ENCODE measurements at regions not wholly inside any gene's neighbourhood (a gene's known extent, or its start where the extent isn't known, plus 50 kb on each side); places are given as distances from the start of the nearest gene placed in this dataset.

DNA sequence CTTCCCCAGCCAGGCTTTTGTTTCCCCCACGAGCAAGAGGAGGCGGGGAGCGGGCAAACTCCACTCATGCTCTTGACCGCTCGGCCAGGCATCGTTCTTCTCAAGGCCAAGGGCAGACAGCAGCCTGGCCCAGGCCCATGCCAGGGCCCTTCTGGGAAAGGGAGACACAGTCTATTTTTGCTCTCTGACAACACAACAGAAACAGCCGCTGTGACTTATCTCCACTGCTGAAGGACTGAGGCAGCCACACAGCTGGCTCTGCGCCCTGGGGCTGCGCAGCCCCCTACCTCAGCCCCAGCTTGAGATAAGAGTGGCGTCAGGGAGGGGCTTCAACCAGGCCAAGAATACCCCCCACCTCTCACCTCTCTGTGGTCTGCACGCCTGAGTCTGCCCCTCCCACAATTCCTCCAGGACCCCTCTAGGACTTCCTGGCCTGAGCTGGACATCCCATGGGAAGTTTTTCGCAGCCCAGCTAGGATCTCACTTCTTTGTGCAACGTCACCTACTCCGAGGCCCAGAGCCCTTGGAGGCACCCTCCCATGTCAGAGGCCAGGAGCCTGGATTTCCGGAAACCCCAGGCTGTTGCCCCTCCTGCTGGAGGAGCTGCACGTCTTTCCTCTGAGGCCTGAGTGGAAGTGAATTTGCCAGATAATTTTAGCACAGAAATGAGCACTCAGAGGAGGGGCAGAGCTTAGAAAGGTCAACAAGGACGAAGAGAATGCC, 118.9 kb upstream of the OTOS start:
- in situ Hi-C loops (cut with MboI; ENCODE audit: low sequenced_read_pairs) = no loop called here
- H4K8ac ChIP-seq (ENCODE audit: low read depth in 2 of 2, low read length in 2 of 2) = no peak overlapping the region

More for the DNA sequence above, 118.9 kb upstream of the OTOS start:
- no peaks in the 10 kb centered on the region for H4K20me1 ChIP-seq (ENCODE audit: insufficient read depth, low read length)
- H3K4me3 ChIP-seq (ENCODE audit: insufficient read depth, low read depth, low read length) = no peak overlapping the region
- ATAC-seq (ENCODE audit: low read depth) (no peak), DNase-seq (no peak)
- H3K9me3 ChIP-seq (ENCODE audit: control insufficient read depth, insufficient read depth, low read length) = peaks cover 13% of the 10 kb centered on the region
- ChIA-PET CTCF (interaction anchor here (0.8 kb wide), 1 partner anchor 19 kb away, joined by 3 read pairs; no protein-coding TSS in a partner anchor), POLR2A (ENCODE audit: unreplicated experiment) (no interaction called here)
- no peak overlapping the region for H2BK120ac ChIP-seq (ENCODE audit: low read depth, low read length)
- intact Hi-C loops (cut with micrococcal nuclease) (no loop called here), dilution Hi-C loops (cut with HindIII; ENCODE audit: low sequenced_read_pairs, unreplicated experiment) (no loop called here)
- no peak overlapping the region for H3K56ac ChIP-seq (ENCODE audit: extremely low read depth, insufficient read depth, low read length)
- H3K4me1 ChIP-seq (ENCODE audit: control insufficient read depth, insufficient read depth, low read length) = no peaks in the 10 kb centered on the region; the same call in 1 of the 2 replicates
- peaks cover 4% of the 10 kb centered on the region for H3K27me3 ChIP-seq (ENCODE audit: control insufficient read depth, insufficient read depth, low read length)
- no peak overlapping the region for H4K91ac ChIP-seq (ENCODE audit: insufficient read depth, low read depth, low read length)
- no peaks in the 10 kb centered on the region for H3K9me1 ChIP-seq (ENCODE audit: insufficient read depth, low read length)
- H3K27ac ChIP-seq (ENCODE audit: insufficient read depth, low read length) = no peak overlapping the region
- BruUV-seq (replicated peaks) = no TSS peak
- no peaks in the 10 kb centered on the region for H3K79me1 ChIP-seq (ENCODE audit: low read depth in 1 of 2, low read length in 2 of 2)
- H2AK5ac ChIP-seq (ENCODE audit: low read depth, low read length) = no peak overlapping the region
- WGBS, 2 experiments (ENCODE audit: extremely low coverage in 2 of 2, insufficient read length in 1 of 2) = 63% methylated on average over 3 of the region's 17 CpGs; no CpG with 5 or more reads in 1 of the 2 experiments
- TF ChIP-seq MXI1 (IDR thresholded peaks at IDR 0.05; ENCODE audit: borderline replicate concordance, low read depth, low read length) = no peak
- TF ChIP-seq, protein P1, sequence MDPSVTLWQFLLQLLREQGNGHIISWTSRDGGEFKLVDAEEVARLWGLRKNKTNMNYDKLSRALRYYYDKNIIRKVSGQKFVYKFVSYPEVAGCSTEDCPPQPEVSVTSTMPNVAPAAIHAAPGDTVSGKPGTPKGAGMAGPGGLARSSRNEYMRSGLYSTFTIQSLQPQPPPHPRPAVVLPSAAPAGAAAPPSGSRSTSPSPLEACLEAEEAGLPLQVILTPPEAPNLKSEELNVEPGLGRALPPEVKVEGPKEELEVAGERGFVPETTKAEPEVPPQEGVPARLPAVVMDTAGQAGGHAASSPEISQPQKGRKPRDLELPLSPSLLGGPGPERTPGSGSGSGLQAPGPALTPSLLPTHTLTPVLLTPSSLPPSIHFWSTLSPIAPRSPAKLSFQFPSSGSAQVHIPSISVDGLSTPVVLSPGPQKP (IDR thresholded peaks at IDR 0.05; ENCODE audit: borderline replicate concordance, low read depth, low read length) = no peak
- TF ChIP-seq, protein P2, sequence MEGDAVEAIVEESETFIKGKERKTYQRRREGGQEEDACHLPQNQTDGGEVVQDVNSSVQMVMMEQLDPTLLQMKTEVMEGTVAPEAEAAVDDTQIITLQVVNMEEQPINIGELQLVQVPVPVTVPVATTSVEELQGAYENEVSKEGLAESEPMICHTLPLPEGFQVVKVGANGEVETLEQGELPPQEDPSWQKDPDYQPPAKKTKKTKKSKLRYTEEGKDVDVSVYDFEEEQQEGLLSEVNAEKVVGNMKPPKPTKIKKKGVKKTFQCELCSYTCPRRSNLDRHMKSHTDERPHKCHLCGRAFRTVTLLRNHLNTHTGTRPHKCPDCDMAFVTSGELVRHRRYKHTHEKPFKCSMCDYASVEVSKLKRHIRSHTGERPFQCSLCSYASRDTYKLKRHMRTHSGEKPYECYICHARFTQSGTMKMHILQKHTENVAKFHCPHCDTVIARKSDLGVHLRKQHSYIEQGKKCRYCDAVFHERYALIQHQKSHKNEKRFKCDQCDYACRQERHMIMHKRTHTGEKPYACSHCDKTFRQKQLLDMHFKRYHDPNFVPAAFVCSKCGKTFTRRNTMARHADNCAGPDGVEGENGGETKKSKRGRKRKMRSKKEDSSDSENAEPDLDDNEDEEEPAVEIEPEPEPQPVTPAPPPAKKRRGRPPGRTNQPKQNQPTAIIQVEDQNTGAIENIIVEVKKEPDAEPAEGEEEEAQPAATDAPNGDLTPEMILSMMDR (conservative IDR thresholded peaks at IDR 0.05; ENCODE audit: low read depth, low read length) = no peak
- no peak for TF ChIP-seq CEBPB (IDR thresholded peaks at IDR 0.05; ENCODE audit: low read depth, low read length)
- no peak for TF ChIP-seq MAZ (IDR thresholded peaks at IDR 0.05; ENCODE audit: borderline replicate concordance, low read depth, low read length)
- TF ChIP-seq RFX5 (IDR thresholded peaks at IDR 0.05; ENCODE audit: low read depth, low read length) = no peak
- TF ChIP-seq POLR2A (IDR thresholded peaks at IDR 0.05; ENCODE audit: low read depth, low read length) = no peak
- TF ChIP-seq BHLHE40 (IDR thresholded peaks at IDR 0.05; ENCODE audit: low read depth, low read length) = no peak
- no peak for TF ChIP-seq RCOR1 (IDR thresholded peaks at IDR 0.05; ENCODE audit: insufficient replicate concordance, low read length)
- no peak overlapping the region for H3K4me2 ChIP-seq (ENCODE audit: low read depth, low read length)
- no peak overlapping the region for H3K23ac ChIP-seq (ENCODE audit: low read depth, low read length)
- H3K36me3 ChIP-seq (ENCODE audit: control insufficient read depth, insufficient read depth, low read length) = no peaks in the 10 kb centered on the region
- H2BK15ac ChIP-seq (ENCODE audit: low read depth, low read length) = no peak overlapping the region
- H3K18ac ChIP-seq (ENCODE audit: low read depth, low read length) = no peak overlapping the region
- no peak overlapping the region for H3K14ac ChIP-seq (replicated peaks; ENCODE audit: low read depth, low read length)
- H4K5ac ChIP-seq (ENCODE audit: low read depth, low read length) = no peak overlapping the region; the same call in 1 of the 2 replicates
- no peak overlapping the region for H3K9ac ChIP-seq (ENCODE audit: low read depth, low read length)
- no peak overlapping the region for H3K4ac ChIP-seq (ENCODE audit: low read depth, low read length)
- H2AFZ ChIP-seq (replicated peaks; ENCODE audit: low read length, poor library complexity) = peak overlapping the region; percentile 70
- H2BK5ac ChIP-seq (ENCODE audit: low read depth, low read length, poor library complexity, severe bottlenecking) = no peak overlapping the region
- no peak overlapping the region for H2BK20ac ChIP-seq (ENCODE audit: low read depth, low read length)
- H2AK9ac ChIP-seq (replicated peaks; ENCODE audit: low read depth, low read length, poor library complexity) = no peak overlapping the region

Data from IMR-90 (cell line).